Thyroid gland (tissue), 4 donors: ENCODE measurements at regions not wholly inside any gene's neighbourhood (a gene's known extent, or its start where the extent isn't known, plus 50 kb on each side); places are given as distances from the start of the nearest gene placed in this dataset.

ENCODE experiments used
- DNase-seq, 2 donors: peaks; one replicate each; pipeline ENCODE4 v3.0.0-alpha.2; 2019
- H3K27ac ChIP-seq, 3 donors: fragments of 200-600 bp; sonication (generic); 1 replicate in 2 of 3; 2 replicates in 1 of 3; pipeline ENCODE4 v1.5.1; 2016 to 2019; ENCODE audit warnings: mild to moderate bottlenecking in 1 of 3, moderate library complexity in 1 of 3
- H3K27me3 ChIP-seq: fragments of 200-600 bp; sonication (generic); one replicate; pipeline ENCODE4 v1.5.1; 2019
- H3K36me3 ChIP-seq, 2 donors: fragments of 200-600 bp; sonication (generic); one replicate each; pipeline ENCODE4 v1.5.1; 2016 to 2019
- H3K4me1 ChIP-seq, 2 donors: fragments of 200-600 bp; sonication (generic); one replicate each; pipeline ENCODE4 v1.5.1; 2017 to 2019
- H3K4me3 ChIP-seq, 3 donors: fragments of 200-600 bp; sonication (generic); replicated peaks in 1 of 3; 1 replicate in 2 of 3; 2 replicates in 1 of 3; pipeline ENCODE4 v1.5.1; 2016; ENCODE audit warnings: mild to moderate bottlenecking in 1 of 3
- H3K9me3 ChIP-seq: fragments of 200-600 bp; sonication (generic); one replicate; pipeline ENCODE4 v1.5.1; 2017
- CTCF ChIP-seq, 6 experiments: fragments of 200-600 bp in 3 of 6; fragments of 450-650 bp in 3 of 6; sonication (generic) in 3 of 6; IDR thresholded peaks; one replicate each; pipeline ENCODE4 v1.5.1; 2016 to 2019; ENCODE audit warnings: antibody characterized with exemption in 6 of 6, mild to moderate bottlenecking in 2 of 6, inconsistent platforms in 1 of 6, moderate library complexity in 1 of 6
- POLR2A ChIP-seq, 2 donors: fragments of 450-650 bp; IDR thresholded peaks; one replicate each; pipeline ENCODE4 v1.6.1; 2017; ENCODE audit warnings: antibody characterized with exemption in 2 of 2, mild to moderate bottlenecking in 2 of 2, moderate library complexity in 1 of 2
- WGBS, 2 donors: methylation state at CpG; one replicate each; pipeline ENCODE4 v1.1.5; 2017; 5-methylcytosine and 5-hydroxymethylcytosine counted together
- intact Hi-C: fragments of 100-400 bp; cut with DNase I; formaldehyde crosslinking; loops from one replicate; pipeline ENCODE4 v1.15.1; 2023

- no peaks in the 10 kb centered on the region for H3K27me3 ChIP-seq
- H3K36me3 ChIP-seq = no peaks in the 10 kb centered on the region
- H3K4me3 ChIP-seq = no peak overlapping the region
- H3K9me3 ChIP-seq = no peaks in the 10 kb centered on the region
- no peak for DNase-seq
- TF ChIP-seq CTCF (IDR thresholded peaks at IDR 0.05) (no peak), POLR2A (IDR thresholded peaks at IDR 0.05) (no peak)
- intact Hi-C loops = no loop called here
- no peaks in the 10 kb centered on the region for H3K4me1 ChIP-seq
- no peak overlapping the region for H3K27ac ChIP-seq
- WGBS, 2 donors = 87 to 88% methylated on average over 4 of the region's 4 CpGs
Observed at GRCh38 chr4:126935801-126936200, 697.0 kb upstream of the INTU start.

GRCh38 chr4:126937342-126937741, 695.4 kb upstream of the INTU start:
- H3K27me3 ChIP-seq = no peaks in the 10 kb centered on the region
- no peak for DNase-seq
- H3K9me3 ChIP-seq = no peaks in the 10 kb centered on the region
- no peak overlapping the region for H3K27ac ChIP-seq
- TF ChIP-seq CTCF (IDR thresholded peaks at IDR 0.05) (no peak), POLR2A (IDR thresholded peaks at IDR 0.05) (no peak)
- H3K4me3 ChIP-seq = no peak overlapping the region
- H3K36me3 ChIP-seq = no peaks in the 10 kb centered on the region
- intact Hi-C loops = no loop called here
- H3K4me1 ChIP-seq = no peaks in the 10 kb centered on the region

- no peaks in the 10 kb centered on the region for H3K27me3 ChIP-seq
- WGBS, 2 donors = 89 to 90% methylated on average over 2 of the region's 2 CpGs
- TF ChIP-seq CTCF (IDR thresholded peaks at IDR 0.05) (no peak), POLR2A (IDR thresholded peaks at IDR 0.05) (no peak)
- no peak overlapping the region for H3K4me3 ChIP-seq
- H3K27ac ChIP-seq = no peak overlapping the region
- DNase-seq = no peak
- H3K9me3 ChIP-seq = no peaks in the 10 kb centered on the region
- H3K4me1 ChIP-seq = no peaks in the 10 kb centered on the region
- H3K36me3 ChIP-seq = no peaks in the 10 kb centered on the region
- intact Hi-C loops = no loop called here
Observed at GRCh38 chr4:126937846-126938422, 694.8 kb upstream of the INTU start.

- no peak for TF ChIP-seq POLR2A (IDR thresholded peaks at IDR 0.05)
- no peak for TF ChIP-seq CTCF (IDR thresholded peaks at IDR 0.05)
- no peak for DNase-seq
- Histone ChIP-seq H3K36me3 (no peaks in the 10 kb centered on the region), H3K9me3 (no peaks in the 10 kb centered on the region), H3K27ac (no peak overlapping the region), H3K4me3 (no peak overlapping the region), H3K27me3 (no peaks in the 10 kb centered on the region), H3K4me1 (no peaks in the 10 kb centered on the region)
- WGBS, 2 donors = 78 to 83% methylated on average over 2 of the region's 2 CpGs
- intact Hi-C loops = no loop called here
Observed at GRCh38 chr4:126939401-126939800, 693.4 kb upstream of the INTU start.

GRCh38 chr4:126947536-126947935, 685.2 kb upstream of the INTU start:
- WGBS, 2 donors = 79 to 80% methylated on average over 3 of the region's 3 CpGs
- no peaks in the 10 kb centered on the region for H3K4me1 ChIP-seq
- no peak overlapping the region for H3K4me3 ChIP-seq
- intact Hi-C loops = no loop called here
- no peak for DNase-seq
- no peaks in the 10 kb centered on the region for H3K27me3 ChIP-seq
- no peaks in the 10 kb centered on the region for H3K9me3 ChIP-seq
- H3K36me3 ChIP-seq = no peaks in the 10 kb centered on the region
- TF ChIP-seq POLR2A (IDR thresholded peaks at IDR 0.05) (no peak), CTCF (IDR thresholded peaks at IDR 0.05) (no peak)
- no peak overlapping the region for H3K27ac ChIP-seq
